HG03439 (cell line): ENCODE measurements at regions not wholly inside any gene's neighbourhood (a gene's known extent, or its start where the extent isn't known, plus 50 kb on each side); places are given as distances from the start of the nearest gene placed in this dataset.

ENCODE experiments used
- ATAC-seq: cut with Tn5 transposase; IDR thresholded peaks from one replicate; pipeline ENCODE4 v1.9.1; 2021; ENCODE audit warnings: mild to moderate bottlenecking, moderate library complexity; ENCODE audit not compliant: unreplicated experiment

GRCh38 chr2:120948662-120949011, 213.0 kb downstream of the GLI2 start:
- no peak for ATAC-seq

GRCh38 chr2:120949027-120949956, 213.6 kb downstream of the GLI2 start:
- ATAC-seq = no peak

- no peak for ATAC-seq
These were observed 214.4 kb downstream of the GLI2 start for GRCh38 chr2:120949957-120950590.

- ATAC-seq = no peak
These were observed 216.0 kb downstream of the GLI2 start for GRCh38 chr2:120951693-120952092.

GRCh38 chr2:120952318-120952717, 216.7 kb downstream of the GLI2 start:
- ATAC-seq = no peak

- ATAC-seq = no peak
These were observed 217.5 kb downstream of the GLI2 start for GRCh38 chr2:120953066-120953756.

- ATAC-seq = no peak
These were observed 218.3 kb downstream of the GLI2 start for GRCh38 chr2:120953843-120954584.

- ATAC-seq = no peak
These were observed 219.3 kb downstream of the GLI2 start for GRCh38 chr2:120954939-120955338.

GRCh38 chr2:120955427-120955826, 219.8 kb downstream of the GLI2 start:
- ATAC-seq = no peak

GRCh38 chr2:120956486-120957156, 221.0 kb downstream of the GLI2 start:
- ATAC-seq = no peak

GRCh38 chr2:120957905-120958304, 222.2 kb downstream of the GLI2 start:
- ATAC-seq = no peak

- no peak for ATAC-seq
These were observed 223.1 kb downstream of the GLI2 start for GRCh38 chr2:120958623-120959366.

GRCh38 chr2:120959426-120959825, 223.8 kb downstream of the GLI2 start:
- ATAC-seq = no peak

- ATAC-seq = no peak
These were observed 225.2 kb downstream of the GLI2 start for GRCh38 chr2:120960770-120961366.

GRCh38 chr2:120961396-120961795, 225.7 kb downstream of the GLI2 start:
- ATAC-seq = no peak

- ATAC-seq = no peak
These were observed 228.5 kb downstream of the GLI2 start for GRCh38 chr2:120963997-120964705.

GRCh38 chr2:120964819-120965218, 229.2 kb downstream of the GLI2 start:
- no peak for ATAC-seq

GRCh38 chr2:120966510-120967254, 231.0 kb downstream of the GLI2 start:
- no peak for ATAC-seq
